CD4-positive, alpha-beta T cell (primary cell): ENCODE measurements at regions not wholly inside any gene's neighbourhood (a gene's known extent, or its start where the extent isn't known, plus 50 kb on each side); places are given as distances from the start of the nearest gene placed in this dataset.

Source experiments
- ATAC-seq: fragments of 200-7000 bp; cut with Tn5 transposase; one replicate; pipeline ENCODE4 v1.10.0; 2022; ENCODE audit warnings: mild to moderate bottlenecking; ENCODE audit not compliant: poor library complexity
- CTCF ChIA-PET: fragments of 350-600 bp; sonication (Branson Sonifier 250); formaldehyde crosslinking; loops from one replicate; lab custom pipeline; 2021; ENCODE audit warnings: antibody characterized with exemption, inconsistent platforms; lab: Charles Lee
- POLR2A ChIA-PET: fragments of 350-600 bp; sonication (Branson Sonifier 250); formaldehyde crosslinking; loops from one replicate; lab custom pipeline; 2021; ENCODE audit warnings: antibody characterized with exemption, inconsistent platforms; lab: Charles Lee
- DNase-seq, 14 experiments: peaks; one replicate each; pipeline ENCODE4 v3.0.0-alpha.2; 2013 to 2020; ENCODE audit warnings: mixed read lengths in 2 of 14
- H3K27ac ChIP-seq, 2 donors: one replicate each; pipeline versions ENCODE4 v1.5.1 to v1.7.0; 2013; ENCODE audit warnings: low read length in 2 of 2, low read depth in 1 of 2, mild to moderate bottlenecking in 1 of 2
- H3K27me3 ChIP-seq, 2 experiments: 1 replicate in 1 of 2; 2 replicates in 1 of 2; pipeline versions ENCODE4 v1.6.1 to v1.7.0; 2013; ENCODE audit warnings: low read length in 2 of 2, control low read depth in 1 of 2, mild to moderate bottlenecking in 1 of 2, moderate library complexity in 1 of 2; ENCODE audit not compliant: insufficient read depth in 2 of 2, control insufficient read depth in 1 of 2
- H3K36me3 ChIP-seq: one replicate; pipeline ENCODE4 v1.6.1; 2013; ENCODE audit warnings: low read length, control low read depth; ENCODE audit not compliant: insufficient read depth
- H3K4me1 ChIP-seq: one replicate; pipeline ENCODE4 v1.6.1; 2013; ENCODE audit warnings: low read length, control low read depth; ENCODE audit not compliant: insufficient read depth
- H3K4me3 ChIP-seq: one replicate; pipeline ENCODE4 v1.5.1; 2013; ENCODE audit warnings: mild to moderate bottlenecking, low read length, moderate library complexity
- H3K9me3 ChIP-seq, 2 experiments: 1 replicate in 1 of 2; 2 replicates in 1 of 2; pipeline versions ENCODE4 v1.6.1 to v1.7.0; 2013; ENCODE audit warnings: low read length in 2 of 2, mild to moderate bottlenecking in 2 of 2, control low read depth in 1 of 2, moderate library complexity in 1 of 2; ENCODE audit not compliant: control insufficient read depth in 1 of 2, insufficient read depth in 1 of 2
- H3K27ac Mint-ChIP-seq: one replicate; pipeline ENCODE4 v1.8.0; 2020; ENCODE audit warnings: mixed read lengths
- H3K27me3 Mint-ChIP-seq: one replicate; pipeline ENCODE4 v1.8.0; 2021; ENCODE audit warnings: mixed read lengths
- H3K36me3 Mint-ChIP-seq: one replicate; pipeline ENCODE4 v1.8.0; 2021; ENCODE audit warnings: low read depth, mixed read lengths
- H3K4me1 Mint-ChIP-seq: one replicate; pipeline ENCODE4 v1.8.0; 2021; ENCODE audit warnings: low read depth, mixed read lengths
- H3K4me3 Mint-ChIP-seq: one replicate; pipeline ENCODE4 v1.8.0; 2020; ENCODE audit warnings: mild to moderate bottlenecking, mixed read lengths
- H3K9me3 Mint-ChIP-seq: one replicate; pipeline ENCODE4 v1.8.0; 2020; ENCODE audit warnings: mixed read lengths
- CTCF ChIP-seq: fragments of 200-600 bp; IDR thresholded peaks from one replicate; pipeline ENCODE4 v1.8.0; 2022; ENCODE audit warnings: antibody characterized with exemption, mild to moderate bottlenecking
- intact Hi-C, 2 experiments: fragments of 100-400 bp; cut with DNase I in 1 of 2; cut with micrococcal nuclease in 1 of 2; formaldehyde crosslinking; loops; one replicate each; pipeline versions ENCODE4 v1.15.1 to v1.9.0; 2023 to 2025; cut with DNase I, micrococcal nuclease

- no peak for TF ChIP-seq CTCF
- no peaks in the 10 kb centered on the region for H3K9me3 Mint-ChIP-seq
These were observed 330.0 kb upstream of the EEF2KMT start for GRCh38 chr16:5427571-5427970.

GRCh38 chr16:5422643-5423496 is 325.3 kb upstream of the EEF2KMT start:
- no peak overlapping the region for H3K4me3 ChIP-seq
- no peaks in the 10 kb centered on the region for H3K36me3 ChIP-seq
- Mint-ChIP-seq H3K4me1 (no peaks in the 10 kb centered on the region), H3K36me3 (no peaks in the 10 kb centered on the region), H3K9me3 (no peaks in the 10 kb centered on the region), H3K27ac (no peak overlapping the region), H3K4me3 (no peak overlapping the region), H3K27me3 (peaks cover 18% of the 10 kb centered on the region)
- DNase-seq, result no peak
- no peak overlapping the region for H3K27ac ChIP-seq
- no peak for ATAC-seq
- TF ChIP-seq CTCF, result no peak
- H3K4me1 ChIP-seq, result no peaks in the 10 kb centered on the region
- POLR2A ChIA-PET, result no interaction called here
- no peaks in the 10 kb centered on the region for H3K9me3 ChIP-seq
- intact Hi-C loops, result no loop called here
- H3K27me3 ChIP-seq, result peaks cover 0 to 5% of the 10 kb centered on the region in 2 experiments
- CTCF ChIA-PET, result no interaction called here

More at GRCh38 chr16:5427571-5427970, 330.0 kb upstream of the EEF2KMT start:
- POLR2A ChIA-PET, result no interaction called here
- Histone ChIP-seq H3K27ac (no peak overlapping the region), H3K36me3 (no peaks in the 10 kb centered on the region), H3K27me3 (no peaks in the 10 kb centered on the region), H3K4me1 (no peaks in the 10 kb centered on the region), H3K4me3 (no peak overlapping the region), H3K9me3 (no peaks in the 10 kb centered on the region)
- ATAC-seq (no peak), DNase-seq (no peak)
- intact Hi-C loops, result no loop called here
- Mint-ChIP-seq H3K4me1 (no peaks in the 10 kb centered on the region), H3K27me3 (no peaks in the 10 kb centered on the region), H3K4me3 (no peak overlapping the region), H3K27ac (no peak overlapping the region), H3K36me3 (no peaks in the 10 kb centered on the region)
- CTCF ChIA-PET, result interaction anchor here (0.6 kb wide), 1 partner anchor 131 kb away, joined by 3 read pairs; no protein-coding TSS in a partner anchor

DNA sequence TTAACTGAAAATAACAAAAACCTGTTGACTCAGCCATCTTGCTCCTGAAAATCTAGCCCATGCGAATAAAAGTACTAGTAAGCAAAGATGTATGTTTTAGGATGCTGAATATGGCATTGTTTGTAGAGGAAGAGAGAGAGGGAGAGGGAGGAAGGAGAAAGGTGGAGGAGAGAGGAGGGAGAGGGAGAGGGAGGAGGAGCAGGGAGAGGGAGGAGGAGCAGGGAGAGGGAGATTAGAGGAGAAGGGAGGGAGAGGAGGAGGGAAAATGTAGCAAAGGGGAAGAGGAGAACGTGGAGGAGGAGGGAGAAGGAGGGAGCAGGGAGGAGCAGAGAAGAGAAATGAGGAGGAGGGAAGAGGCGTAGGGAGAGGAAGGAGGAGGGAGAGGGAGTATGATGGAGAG is 324.5 kb upstream of the EEF2KMT start:
- H3K4me1 ChIP-seq, result no peaks in the 10 kb centered on the region
- Mint-ChIP-seq H3K36me3 (no peaks in the 10 kb centered on the region), H3K27ac (no peak overlapping the region), H3K4me1 (no peaks in the 10 kb centered on the region), H3K9me3 (no peaks in the 10 kb centered on the region), H3K27me3 (peaks cover 21% of the 10 kb centered on the region), H3K4me3 (no peak overlapping the region)
- peaks cover 0 to 8% of the 10 kb centered on the region in 2 experiments for H3K27me3 ChIP-seq
- no peak overlapping the region for H3K27ac ChIP-seq
- intact Hi-C loops, result no loop called here
- ATAC-seq (no peak), DNase-seq (no peak)
- POLR2A ChIA-PET, result no interaction called here
- H3K9me3 ChIP-seq, result no peaks in the 10 kb centered on the region
- H3K4me3 ChIP-seq, result no peak overlapping the region
- H3K36me3 ChIP-seq, result no peaks in the 10 kb centered on the region
- CTCF ChIA-PET, result no interaction called here
- TF ChIP-seq CTCF, result no peak
